B cell (primary cell): ENCODE measurements at regions not wholly inside any gene's neighbourhood (a gene's known extent, or its start where the extent isn't known, plus 50 kb on each side); places are given as distances from the start of the nearest gene placed in this dataset.

Experiments used
- ATAC-seq: fragments of 200-7000 bp; cut with Tn5 transposase; one replicate; pipeline ENCODE4 v1.10.0; 2021; ENCODE audit warnings: low read depth, mild to moderate bottlenecking, moderate number of reproducible peaks, moderate library complexity
- CTCF ChIA-PET: fragments of 350-600 bp; sonication (Branson Sonifier 250); formaldehyde crosslinking; loops from one replicate; lab custom pipeline; 2021; ENCODE audit warnings: antibody characterized with exemption, inconsistent platforms; lab: Charles Lee
- POLR2A ChIA-PET: fragments of 350-600 bp; sonication (Branson Sonifier 250); formaldehyde crosslinking; loops from one replicate; lab custom pipeline; 2021; ENCODE audit warnings: antibody characterized with exemption; lab: Charles Lee
- DNase-seq: peaks from one replicate; pipeline ENCODE4 v3.0.0; 2013
- H2AFZ ChIP-seq: 2 replicates; pipeline ENCODE4 v1.6.1; 2012; ENCODE audit warnings: mild to moderate bottlenecking, low read depth, low read length; ENCODE audit not compliant: insufficient read depth, poor library complexity, severe bottlenecking
- H3K27ac ChIP-seq, 2 donors: 1 replicate in 1 of 2; 2 replicates in 1 of 2; pipeline ENCODE4 v1.5.1; 2012 to 2013; ENCODE audit warnings: low read length in 2 of 2, mild to moderate bottlenecking in 2 of 2, moderate library complexity in 1 of 2
- H3K27me3 ChIP-seq, 4 experiments: fragments of 200-600 bp in 1 of 4; sonication (generic) in 1 of 4; replicated peaks in 1 of 4; 1 replicate in 2 of 4; 2 replicates in 2 of 4; pipeline versions ENCODE4 v1.6.1 to v1.7.0; 2013 to 2016; ENCODE audit warnings: low read length in 3 of 4, mild to moderate bottlenecking in 2 of 4, mixed read lengths in 1 of 4, moderate library complexity in 1 of 4; ENCODE audit not compliant: insufficient read depth in 4 of 4, control insufficient read depth in 3 of 4; ENCODE audit errors: control extremely low read depth in 1 of 4
- H3K36me3 ChIP-seq, 2 experiments: replicated peaks in 1 of 2; 1 replicate in 1 of 2; 2 replicates in 1 of 2; pipeline versions ENCODE4 v1.6.1 to v1.7.1; 2013; ENCODE audit warnings: low read length in 1 of 2; ENCODE audit not compliant: insufficient read depth in 2 of 2, control insufficient read depth in 1 of 2; ENCODE audit errors: control extremely low read depth in 1 of 2, extremely low read depth in 1 of 2
- H3K4me1 ChIP-seq, 2 donors: fragments of 200-600 bp in 1 of 2; sonication (generic) in 1 of 2; 1 replicate in 1 of 2; 2 replicates in 1 of 2; pipeline versions ENCODE4 v1.5.1 to v1.6.1; 2013 to 2017; ENCODE audit warnings: low read length in 2 of 2; ENCODE audit not compliant: control insufficient read depth in 2 of 2, insufficient read depth in 2 of 2
- H3K4me2 ChIP-seq: replicated peaks from 2 replicates; pipeline ENCODE3; 2012; ENCODE audit warnings: mild to moderate bottlenecking, low read depth, low read length; ENCODE audit not compliant: poor library complexity, severe bottlenecking
- H3K4me3 ChIP-seq, 5 experiments: fragments of 200-600 bp in 1 of 5; sonication (generic) in 1 of 5; 1 replicate in 3 of 5; 2 replicates in 2 of 5; pipeline versions ENCODE4 v1.5.1 to v1.7.0; 2011 to 2016; ENCODE audit warnings: low read length in 4 of 5, mild to moderate bottlenecking in 4 of 5, low read depth in 2 of 5, control low read depth in 1 of 5, moderate library complexity in 1 of 5; ENCODE audit not compliant: insufficient read depth in 1 of 5; ENCODE audit errors: control extremely low read depth in 1 of 5, extremely low read depth in 1 of 5
- H3K79me2 ChIP-seq: fragments of 200-600 bp; sonication (generic); one replicate; pipeline ENCODE4 v1.6.0; 2016; ENCODE audit warnings: low read length; ENCODE audit not compliant: control insufficient read depth, insufficient read depth
- H3K9ac ChIP-seq: fragments of 200-600 bp; sonication (generic); 2 replicates; pipeline ENCODE4 v1.6.1; 2017; ENCODE audit warnings: mild to moderate bottlenecking, low read length, moderate library complexity
- H3K9me3 ChIP-seq, 3 donors: one replicate each; pipeline versions ENCODE4 v1.6.1 to v1.7.1; 2013; ENCODE audit warnings: low read length in 2 of 3; ENCODE audit not compliant: control insufficient read depth in 2 of 3, insufficient read depth in 1 of 3; ENCODE audit errors: control extremely low read depth in 1 of 3
- H4K20me1 ChIP-seq: 2 replicates; pipeline ENCODE4 v1.6.0; 2012; ENCODE audit warnings: mild to moderate bottlenecking, low read length; ENCODE audit not compliant: insufficient read depth, control insufficient read depth, poor library complexity, severe bottlenecking
- H3K27ac Mint-ChIP-seq: one replicate; pipeline ENCODE4 v1.8.0; 2021; ENCODE audit warnings: mixed read lengths
- H3K27me3 Mint-ChIP-seq: one replicate; pipeline ENCODE4 v1.8.0; 2021; ENCODE audit warnings: mixed read lengths
- H3K4me1 Mint-ChIP-seq: one replicate; pipeline ENCODE4 v1.8.0; 2021; ENCODE audit warnings: mixed read lengths
- H3K4me3 Mint-ChIP-seq: one replicate; pipeline ENCODE4 v1.8.0; 2021; ENCODE audit warnings: mixed read lengths
- H3K9me3 Mint-ChIP-seq: one replicate; pipeline ENCODE4 v1.8.0; 2022; ENCODE audit warnings: mixed read lengths; ENCODE audit not compliant: insufficient read depth
- CTCF ChIP-seq: fragments of 200-600 bp; IDR thresholded peaks from one replicate; pipeline ENCODE4 v1.8.0; 2022; ENCODE audit warnings: antibody characterized with exemption, mild to moderate bottlenecking
- EZH2 ChIP-seq: IDR thresholded peaks from 2 replicates; pipeline ENCODE4 v1.6.1; 2012; ENCODE audit warnings: borderline replicate concordance, low read depth, mild to moderate bottlenecking, moderate library complexity, low read length; ENCODE audit not compliant: insufficient read depth, poor library complexity, severe bottlenecking
- WGBS: methylation state at CpG from one replicate; pipeline ENCODE4 v1.1.5; 2013; ENCODE audit warnings: missing lambda C conversion rate; ENCODE audit not compliant: insufficient coverage; 5-methylcytosine and 5-hydroxymethylcytosine counted together
- intact Hi-C: fragments of 100-400 bp; cut with micrococcal nuclease; formaldehyde crosslinking; loops from one replicate; pipeline ENCODE4 v1.10.0; 2022

GRCh38 chr1:216805953-216806352 is 82.7 kb upstream of the ESRRG start:
- Histone ChIP-seq H3K27ac (no peak overlapping the region), H3K4me2 (no peak overlapping the region), H2AFZ (no peak overlapping the region), H3K9ac (no peak overlapping the region), H3K27me3 (no peaks in the 10 kb centered on the region), H3K4me1 (no peaks in the 10 kb centered on the region), H3K36me3 (no peaks in the 10 kb centered on the region), H3K79me2 (no peaks in the 10 kb centered on the region), H3K9me3 (no peaks in the 10 kb centered on the region), H4K20me1 (no peaks in the 10 kb centered on the region), H3K4me3 (no peak overlapping the region)
- H3K9me3 Mint-ChIP-seq = no peaks in the 10 kb centered on the region
- DNase-seq = no peak
- no peak for ATAC-seq
- TF ChIP-seq EZH2 = no peak
- TF ChIP-seq CTCF = no peak
- WGBS = no CpG with 5 or more reads among the region's 1 CpG
- no peaks in the 10 kb centered on the region for H3K4me1 Mint-ChIP-seq
- ChIA-PET POLR2A (no interaction called here), CTCF (no interaction called here)
- intact Hi-C loops = no loop called here
- no peak overlapping the region for H3K27ac Mint-ChIP-seq
- H3K27me3 Mint-ChIP-seq = no peaks in the 10 kb centered on the region
- no peak overlapping the region for H3K4me3 Mint-ChIP-seq

- no peak overlapping the region for H3K27ac ChIP-seq
- TF ChIP-seq CTCF = no peak
- TF ChIP-seq EZH2 = no peak
- H3K9me3 ChIP-seq = no peaks in the 10 kb centered on the region
- Mint-ChIP-seq H3K9me3 (no peaks in the 10 kb centered on the region), H3K4me3 (no peak overlapping the region), H3K27ac (no peak overlapping the region), H3K4me1 (no peaks in the 10 kb centered on the region), H3K27me3 (no peaks in the 10 kb centered on the region)
- ATAC-seq (no peak), DNase-seq (no peak)
- no peak overlapping the region for H3K4me3 ChIP-seq
- H3K9ac ChIP-seq = no peak overlapping the region
- no peaks in the 10 kb centered on the region for H3K36me3 ChIP-seq
- ChIA-PET CTCF (no interaction called here), POLR2A (no interaction called here)
- H3K4me1 ChIP-seq = no peaks in the 10 kb centered on the region
- H3K4me2 ChIP-seq = no peak overlapping the region
- no peak overlapping the region for H2AFZ ChIP-seq
- no peaks in the 10 kb centered on the region for H3K27me3 ChIP-seq
- WGBS = 75% methylated on average over 2 of the region's 5 CpGs
- no peaks in the 10 kb centered on the region for H4K20me1 ChIP-seq
- no peaks in the 10 kb centered on the region for H3K79me2 ChIP-seq
- intact Hi-C loops = no loop called here
These were observed 82.0 kb upstream of the ESRRG start for GRCh38 chr1:216805233-216805632.
